ENCODE measurements at regions not wholly inside any gene's neighbourhood (a gene's known extent, or its start where the extent isn't known, plus 50 kb on each side); places are given as distances from the start of the nearest gene placed in this dataset.

- no peak for DNase-seq
- Histone ChIP-seq H3K4me1 (no peaks in the 10 kb centered on the region), H3K27ac (no peak overlapping the region), H3K27me3 (no peaks in the 10 kb centered on the region), H3K9me3 (no peaks in the 10 kb centered on the region), H3K4me3 (no peak overlapping the region), H3K36me3 (no peaks in the 10 kb centered on the region)
- intact Hi-C loops (cut with DNase I), result no loop called here
- no peak for TF ChIP-seq CTCF (IDR thresholded peaks at IDR 0.05)
- ATAC-seq, result no peak
Measured at GRCh38 chr5:113719549-113719948, 206.1 kb downstream of the YTHDC2 start.

DNA sequence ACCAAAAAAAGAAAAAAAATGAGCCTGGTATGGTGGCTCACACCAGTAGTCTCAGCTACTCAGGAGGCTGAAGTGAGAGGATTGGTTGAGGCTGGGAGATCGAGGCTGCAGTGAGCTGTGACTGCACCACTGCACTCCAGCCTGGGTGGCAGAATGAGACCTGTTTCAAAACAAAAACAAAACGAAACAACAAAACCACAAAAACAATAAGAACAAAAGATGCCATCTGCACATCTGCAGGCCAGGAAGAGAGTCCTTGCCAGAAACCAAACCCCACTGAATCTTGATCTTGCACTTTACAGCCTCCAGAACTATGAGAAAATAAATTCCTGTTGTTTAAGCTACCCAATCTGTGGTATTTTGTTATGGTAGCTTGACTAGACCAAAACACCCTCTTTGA, 207.7 kb downstream of the YTHDC2 start:
- TF ChIP-seq CTCF (IDR thresholded peaks at IDR 0.05), result no peak
- Histone ChIP-seq H3K4me3 (no peak overlapping the region), H3K9me3 (no peaks in the 10 kb centered on the region), H3K36me3 (no peaks in the 10 kb centered on the region), H3K27me3 (no peaks in the 10 kb centered on the region), H3K27ac (no peak overlapping the region), H3K4me1 (no peaks in the 10 kb centered on the region)
- DNase-seq (no peak), ATAC-seq (no peak)
- intact Hi-C loops (cut with DNase I), result no loop called here

DNA sequence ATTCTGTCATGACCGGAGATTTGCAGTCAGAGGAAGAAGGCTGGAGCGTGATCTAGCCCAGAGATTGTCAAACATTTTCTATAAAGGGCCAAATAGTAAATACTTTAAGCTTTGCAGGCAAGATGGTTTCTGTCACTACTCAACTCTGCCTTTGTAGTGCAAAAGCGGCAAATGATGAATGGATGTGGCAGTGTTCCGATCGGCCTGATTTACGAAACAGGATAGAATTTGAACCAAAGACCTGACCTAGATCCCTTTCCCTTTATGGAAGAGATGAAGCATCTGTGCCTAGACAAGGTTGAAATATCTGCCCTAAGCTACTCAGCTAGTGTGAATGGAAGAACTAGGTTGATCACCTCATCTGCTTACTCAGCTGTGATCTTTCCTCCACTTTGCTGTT, 209.5 kb downstream of the YTHDC2 start:
- Histone ChIP-seq H3K36me3 (no peaks in the 10 kb centered on the region), H3K4me3 (no peak overlapping the region), H3K27me3 (no peaks in the 10 kb centered on the region), H3K27ac (no peak overlapping the region), H3K9me3 (no peaks in the 10 kb centered on the region), H3K4me1 (no peaks in the 10 kb centered on the region)
- no peak for TF ChIP-seq CTCF (IDR thresholded peaks at IDR 0.05)
- DNase-seq (no peak), ATAC-seq (peak; percentile 48)
- intact Hi-C loops (cut with DNase I), result no loop called here

GRCh38 chr5:113735751-113736150, 222.3 kb downstream of the YTHDC2 start:
- no peaks in the 10 kb centered on the region for H3K9me3 ChIP-seq
- no peak for ATAC-seq
- H3K36me3 ChIP-seq, result no peaks in the 10 kb centered on the region
- H3K27ac ChIP-seq, result no peak overlapping the region
- H3K4me1 ChIP-seq, result no peaks in the 10 kb centered on the region
- no peak overlapping the region for H3K4me3 ChIP-seq
- intact Hi-C loops (cut with DNase I), result no loop called here
- no peak for TF ChIP-seq CTCF (IDR thresholded peaks at IDR 0.05)
- no peaks in the 10 kb centered on the region for H3K27me3 ChIP-seq
- no peak for DNase-seq

DNA sequence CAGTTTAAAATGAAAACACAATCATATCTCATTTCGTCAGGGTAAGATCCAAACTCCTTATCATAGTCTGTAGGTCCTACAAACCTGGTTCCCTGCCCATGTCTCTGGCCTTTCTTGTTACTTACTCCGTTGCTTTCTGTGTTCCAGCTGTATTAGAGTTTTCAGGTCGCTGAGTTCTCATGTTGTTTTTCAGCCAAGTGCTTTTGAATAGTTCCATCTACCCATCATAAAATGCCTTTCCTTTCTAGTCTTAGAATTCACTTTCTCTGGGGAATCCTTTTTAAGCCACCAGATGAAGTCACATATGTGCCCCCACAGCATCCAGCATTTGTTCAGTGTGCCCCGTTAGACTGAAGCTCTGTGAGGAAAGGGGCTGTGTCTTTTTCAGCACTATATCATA, 228.7 kb downstream of the YTHDC2 start:
- TF ChIP-seq CTCF (IDR thresholded peaks at IDR 0.05), result no peak
- no peak for DNase-seq
- intact Hi-C loops (cut with DNase I), result no loop called here
- no peak overlapping the region for H3K27ac ChIP-seq
- no peak overlapping the region for H3K4me3 ChIP-seq
- ATAC-seq, result no peak
- H3K9me3 ChIP-seq, result no peaks in the 10 kb centered on the region
- H3K4me1 ChIP-seq, result no peaks in the 10 kb centered on the region
- no peaks in the 10 kb centered on the region for H3K36me3 ChIP-seq
- no peaks in the 10 kb centered on the region for H3K27me3 ChIP-seq

- no peak overlapping the region for H3K4me3 ChIP-seq
- DNase-seq (no peak), ATAC-seq (no peak)
- H3K9me3 ChIP-seq, result no peaks in the 10 kb centered on the region
- no peaks in the 10 kb centered on the region for H3K36me3 ChIP-seq
- H3K27me3 ChIP-seq, result no peaks in the 10 kb centered on the region
- TF ChIP-seq CTCF (IDR thresholded peaks at IDR 0.05), result no peak
- no peaks in the 10 kb centered on the region for H3K4me1 ChIP-seq
- intact Hi-C loops (cut with DNase I), result no loop called here
- no peak overlapping the region for H3K27ac ChIP-seq
Measured at GRCh38 chr5:113742639-113743038, 229.1 kb downstream of the YTHDC2 start.
